IMR-90 (cell line): ENCODE measurements at regions not wholly inside any gene's neighbourhood (a gene's known extent, or its start where the extent isn't known, plus 50 kb on each side); places are given as distances from the start of the nearest gene placed in this dataset.

Experiments used
- CTCF ChIP-seq: conservative IDR thresholded peaks from 2 replicates; pipeline ENCODE4 v1.5.1; 2012; ENCODE audit warnings: mild to moderate bottlenecking, low read depth, low read length, improper control_type of control experiment
- POLR2A ChIP-seq: IDR thresholded peaks from 2 replicates; pipeline ENCODE4 v1.6.1; 2012; ENCODE audit warnings: mild to moderate bottlenecking, low read depth, low read length
- RCOR1 ChIP-seq: IDR thresholded peaks from 2 replicates; pipeline ENCODE4 v1.6.1; 2012; ENCODE audit warnings: mild to moderate bottlenecking, low read length, improper control_type of control experiment; ENCODE audit not compliant: insufficient replicate concordance

DNA sequence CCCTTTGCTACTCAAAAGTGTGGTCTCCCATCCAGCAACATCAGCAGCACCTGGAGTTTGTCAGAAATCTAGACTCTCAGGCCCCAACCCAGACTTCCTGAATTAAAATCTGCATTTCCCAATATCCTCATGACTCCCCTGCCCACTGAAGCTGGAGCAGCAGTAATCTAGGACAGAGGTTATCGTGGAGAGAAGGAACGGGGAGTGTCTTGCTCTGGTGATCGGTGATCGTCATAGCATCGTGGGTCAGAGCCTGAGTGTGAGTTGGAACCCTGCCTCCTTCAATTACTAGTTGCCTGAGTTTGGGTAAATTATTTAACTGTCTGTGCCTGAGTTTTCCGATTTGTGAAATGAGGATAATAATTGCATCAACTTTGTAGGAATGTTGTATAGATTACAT lies 217.3 kb upstream of the ATP5MC3 start:
- TF ChIP-seq CTCF, result no peak
- no peak for TF ChIP-seq RCOR1
- TF ChIP-seq POLR2A, result no peak
